Body of pancreas (tissue), 4 donors: ENCODE measurements at regions not wholly inside any gene's neighbourhood (a gene's known extent, or its start where the extent isn't known, plus 50 kb on each side); places are given as distances from the start of the nearest gene placed in this dataset.

Experiments
- POLR2A ChIP-seq, 3 donors: fragments of 450-650 bp; IDR thresholded peaks; one replicate each; pipeline ENCODE4 v1.6.1; 2016; ENCODE audit warnings: antibody characterized with exemption in 3 of 3, mild to moderate bottlenecking in 2 of 3
- TF ChIP-seq, protein P1 (sequence below), 7 experiments: fragments of 450-650 bp in 4 of 7; fragments of 200-600 bp in 3 of 7; sonication (generic) in 3 of 7; IDR thresholded peaks; one replicate each; pipeline ENCODE4 v1.5.1; 2016 to 2019; ENCODE audit warnings: antibody characterized with exemption in 7 of 7

DNA sequence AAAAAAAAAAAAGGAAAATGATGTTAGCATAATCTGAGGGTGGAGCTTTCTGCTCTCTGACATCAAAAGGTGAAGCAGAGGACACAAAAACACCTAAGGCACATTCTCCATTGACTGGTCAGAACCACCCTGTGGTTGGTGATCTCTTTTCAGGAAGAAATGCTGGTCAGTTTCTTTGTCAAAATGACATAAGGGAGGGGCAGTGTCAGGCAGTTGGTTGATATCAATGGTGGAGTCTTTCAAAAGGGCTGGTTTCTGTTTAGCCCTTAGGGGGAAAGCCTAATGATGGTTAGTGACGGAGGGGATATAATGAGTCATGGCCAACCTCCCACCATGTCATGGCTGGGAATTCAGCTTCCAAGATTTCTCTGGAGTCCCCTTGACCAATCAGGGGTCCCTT lies 185.9 kb upstream of the GBE1 start:
- TF ChIP-seq POLR2A (IDR thresholded peaks at IDR 0.05): no peak
- TF ChIP-seq, protein P1, sequence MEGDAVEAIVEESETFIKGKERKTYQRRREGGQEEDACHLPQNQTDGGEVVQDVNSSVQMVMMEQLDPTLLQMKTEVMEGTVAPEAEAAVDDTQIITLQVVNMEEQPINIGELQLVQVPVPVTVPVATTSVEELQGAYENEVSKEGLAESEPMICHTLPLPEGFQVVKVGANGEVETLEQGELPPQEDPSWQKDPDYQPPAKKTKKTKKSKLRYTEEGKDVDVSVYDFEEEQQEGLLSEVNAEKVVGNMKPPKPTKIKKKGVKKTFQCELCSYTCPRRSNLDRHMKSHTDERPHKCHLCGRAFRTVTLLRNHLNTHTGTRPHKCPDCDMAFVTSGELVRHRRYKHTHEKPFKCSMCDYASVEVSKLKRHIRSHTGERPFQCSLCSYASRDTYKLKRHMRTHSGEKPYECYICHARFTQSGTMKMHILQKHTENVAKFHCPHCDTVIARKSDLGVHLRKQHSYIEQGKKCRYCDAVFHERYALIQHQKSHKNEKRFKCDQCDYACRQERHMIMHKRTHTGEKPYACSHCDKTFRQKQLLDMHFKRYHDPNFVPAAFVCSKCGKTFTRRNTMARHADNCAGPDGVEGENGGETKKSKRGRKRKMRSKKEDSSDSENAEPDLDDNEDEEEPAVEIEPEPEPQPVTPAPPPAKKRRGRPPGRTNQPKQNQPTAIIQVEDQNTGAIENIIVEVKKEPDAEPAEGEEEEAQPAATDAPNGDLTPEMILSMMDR (IDR thresholded peaks at IDR 0.05): no peak
